Mucosa of stomach (tissue), 1 donor: ENCODE measurements at regions not wholly inside any gene's neighbourhood (a gene's known extent, or its start where the extent isn't known, plus 50 kb on each side); places are given as distances from the start of the nearest gene placed in this dataset.

ENCODE experiments used
- H3K27me3 ChIP-seq: one replicate; pipeline ENCODE4 v1.7.0; 2013; ENCODE audit warnings: mild to moderate bottlenecking, low read length; ENCODE audit not compliant: control insufficient read depth, insufficient read depth
- H3K36me3 ChIP-seq: one replicate; pipeline ENCODE4 v1.7.0; 2013; ENCODE audit warnings: low read length; ENCODE audit not compliant: control insufficient read depth, insufficient read depth
- H3K4me1 ChIP-seq: one replicate; pipeline ENCODE4 v1.7.0; 2013; ENCODE audit warnings: mild to moderate bottlenecking, low read length; ENCODE audit not compliant: control insufficient read depth, insufficient read depth
- H3K4me3 ChIP-seq: one replicate; pipeline ENCODE4 v1.7.0; 2013; ENCODE audit warnings: low read length
- H3K9ac ChIP-seq: one replicate; pipeline ENCODE4 v1.7.0; 2013; ENCODE audit warnings: mild to moderate bottlenecking, low read length, moderate library complexity
- H3K9me3 ChIP-seq: one replicate; pipeline ENCODE4 v1.7.0; 2013; ENCODE audit warnings: mild to moderate bottlenecking, low read length, moderate library complexity; ENCODE audit not compliant: control insufficient read depth
- donor health status: Pancreatic carcinoma.

DNA sequence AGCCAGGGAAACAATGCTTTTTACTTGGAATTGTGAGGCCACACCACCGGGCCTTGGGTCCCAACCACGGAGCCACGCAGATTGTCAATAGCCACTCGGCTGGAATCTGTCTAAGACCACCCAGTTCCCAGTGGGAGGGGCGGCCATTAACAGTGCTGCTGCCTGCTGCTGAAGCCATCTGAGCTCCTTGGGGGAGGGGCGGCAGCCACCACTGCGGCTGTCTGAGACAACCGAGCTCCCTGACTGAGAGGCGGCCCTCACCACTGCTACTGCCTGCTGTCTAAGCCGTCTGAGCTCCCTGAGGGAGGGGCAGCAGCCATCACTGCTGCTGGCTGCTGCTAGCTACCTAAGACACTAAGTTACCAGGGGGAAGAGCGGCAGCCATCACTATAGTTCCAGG is 64.3 kb downstream of the DMRTA2 start:
- H3K9me3 ChIP-seq = no peaks in the 10 kb centered on the region
- no peak overlapping the region for H3K4me3 ChIP-seq
- H3K36me3 ChIP-seq = no peaks in the 10 kb centered on the region
- H3K4me1 ChIP-seq = no peaks in the 10 kb centered on the region
- peaks cover 7% of the 10 kb centered on the region for H3K27me3 ChIP-seq
- no peak overlapping the region for H3K9ac ChIP-seq

DNA sequence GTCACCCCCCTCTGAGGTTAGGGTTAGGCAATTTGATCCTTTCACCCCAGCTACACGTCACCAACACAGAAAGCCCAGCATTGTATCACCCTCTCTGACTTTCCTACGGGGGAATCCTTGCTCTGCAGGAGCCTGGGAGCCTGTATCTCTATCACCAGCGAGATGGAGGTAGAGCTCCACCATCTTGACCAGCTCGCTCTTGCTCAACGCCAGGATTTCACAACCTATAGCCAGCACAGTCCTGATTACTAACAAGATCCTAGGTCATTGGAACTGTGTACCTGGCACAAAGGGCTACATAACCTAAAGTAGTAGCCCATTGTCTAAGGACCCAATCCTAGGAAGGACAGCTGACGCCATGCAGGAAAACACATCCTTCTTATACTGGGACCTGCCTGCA is 66.1 kb downstream of the DMRTA2 start:
- H3K9me3 ChIP-seq = no peaks in the 10 kb centered on the region
- H3K9ac ChIP-seq = no peak overlapping the region
- peaks cover 7% of the 10 kb centered on the region for H3K27me3 ChIP-seq
- H3K4me1 ChIP-seq = no peaks in the 10 kb centered on the region
- no peaks in the 10 kb centered on the region for H3K36me3 ChIP-seq
- H3K4me3 ChIP-seq = no peak overlapping the region

DNA sequence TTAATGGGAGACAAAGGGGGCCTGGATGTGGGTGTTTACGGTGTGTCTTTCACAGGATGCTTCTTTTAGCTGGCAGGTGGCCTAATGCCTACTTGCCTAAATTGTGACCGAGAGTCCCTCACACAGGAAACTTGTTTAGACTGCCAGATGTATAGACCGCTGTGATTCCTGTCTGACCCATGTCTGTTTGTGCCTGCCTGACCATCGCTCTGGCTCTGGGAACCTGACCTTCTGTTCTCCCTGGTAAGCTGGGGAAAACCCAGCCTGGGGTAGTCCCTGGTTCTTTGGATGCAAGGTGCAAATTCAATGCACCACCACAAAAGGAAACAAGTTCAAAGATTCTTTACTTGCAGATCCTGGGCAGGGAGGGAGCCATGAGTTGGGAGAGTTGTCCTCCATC is 68.4 kb downstream of the DMRTA2 start:
- H3K27me3 ChIP-seq = peaks cover 7% of the 10 kb centered on the region
- no peaks in the 10 kb centered on the region for H3K9me3 ChIP-seq
- no peak overlapping the region for H3K4me3 ChIP-seq
- no peaks in the 10 kb centered on the region for H3K36me3 ChIP-seq
- H3K9ac ChIP-seq = no peak overlapping the region
- H3K4me1 ChIP-seq = no peaks in the 10 kb centered on the region

DNA sequence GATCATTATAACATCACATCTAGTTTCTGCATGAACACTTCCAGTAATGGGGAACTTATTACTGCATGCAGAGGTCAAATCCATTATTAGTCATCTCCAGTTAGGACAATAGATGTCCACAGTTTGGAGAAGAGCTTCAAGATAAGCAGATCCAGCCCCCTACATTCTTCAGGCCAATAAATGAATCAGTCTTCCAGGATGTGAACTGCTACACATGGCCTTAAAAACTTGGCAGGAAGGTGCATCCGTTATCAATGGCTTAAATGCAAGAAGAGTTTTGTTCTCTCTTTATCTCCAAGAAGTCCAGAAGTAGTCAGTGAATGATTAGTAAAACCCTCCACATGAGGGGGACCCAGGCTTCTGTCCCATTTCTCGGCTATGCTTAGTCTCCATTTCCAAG is 70.8 kb downstream of the DMRTA2 start:
- H3K9ac ChIP-seq = no peak overlapping the region
- H3K27me3 ChIP-seq = peaks cover under 1% of the 10 kb centered on the region
- H3K4me3 ChIP-seq = no peak overlapping the region
- H3K9me3 ChIP-seq = no peaks in the 10 kb centered on the region
- H3K4me1 ChIP-seq = no peaks in the 10 kb centered on the region
- H3K36me3 ChIP-seq = no peaks in the 10 kb centered on the region

DNA sequence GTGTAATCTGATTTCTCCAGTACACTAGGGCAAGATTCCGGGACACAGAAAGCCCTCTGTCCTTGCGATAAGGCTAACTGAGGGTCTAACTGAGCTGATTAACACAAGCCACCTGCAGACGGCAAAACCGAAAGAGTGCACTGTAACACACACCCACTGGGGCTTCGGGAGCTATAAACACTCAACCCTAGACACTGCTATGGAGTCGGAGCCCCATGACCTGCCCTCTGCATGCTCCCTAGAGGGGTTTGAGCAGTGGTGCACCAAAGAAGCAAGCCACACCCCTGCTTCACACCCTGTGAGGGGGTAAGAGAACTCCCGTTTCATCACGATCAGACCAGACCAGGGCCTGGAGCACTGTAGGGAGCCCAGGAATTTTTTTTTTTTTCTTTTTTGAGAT is 72.4 kb downstream of the DMRTA2 start:
- Histone ChIP-seq H3K9ac (no peak overlapping the region), H3K4me1 (no peaks in the 10 kb centered on the region), H3K4me3 (no peak overlapping the region), H3K27me3 (no peaks in the 10 kb centered on the region), H3K9me3 (no peaks in the 10 kb centered on the region), H3K36me3 (no peaks in the 10 kb centered on the region)

DNA sequence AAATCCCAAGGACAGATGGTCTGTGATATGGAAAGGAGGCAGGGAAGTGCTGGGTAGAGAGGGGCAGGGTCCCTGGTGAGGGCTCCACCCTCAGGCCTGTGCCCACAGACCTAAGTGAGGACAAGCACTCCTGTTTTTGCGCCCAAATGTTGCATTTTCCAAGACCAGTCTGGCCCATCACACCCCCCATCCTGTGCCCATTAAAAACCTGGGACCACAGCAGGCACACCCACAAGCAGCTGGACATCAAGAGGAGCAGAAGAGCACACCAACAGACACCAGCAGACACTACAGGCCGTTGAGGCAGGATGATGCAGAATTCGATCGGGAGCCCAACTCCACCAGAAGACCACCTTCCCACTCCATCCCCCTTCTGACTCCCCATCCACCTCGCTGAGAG is 72.8 kb downstream of the DMRTA2 start:
- Histone ChIP-seq H3K9me3 (no peaks in the 10 kb centered on the region), H3K27me3 (no peaks in the 10 kb centered on the region), H3K36me3 (no peaks in the 10 kb centered on the region), H3K4me3 (no peak overlapping the region), H3K9ac (no peak overlapping the region), H3K4me1 (no peaks in the 10 kb centered on the region)

DNA sequence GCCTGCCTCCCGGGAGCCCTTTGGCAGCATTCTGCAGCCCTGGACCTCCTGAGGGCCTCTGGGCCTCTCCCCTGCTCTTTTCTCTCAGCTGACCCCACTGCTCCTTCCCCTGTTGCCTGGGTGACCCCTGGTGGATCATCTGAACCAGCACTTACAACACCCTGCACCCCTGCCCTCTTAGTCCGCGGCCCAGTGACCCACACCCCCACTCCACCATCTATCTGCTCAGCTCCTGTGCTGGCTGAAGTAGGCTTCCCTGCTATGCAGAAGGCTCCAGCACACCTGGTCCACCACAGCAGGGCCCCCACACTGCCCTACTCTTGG is 74.0 kb downstream of the DMRTA2 start:
- Histone ChIP-seq H3K9me3 (no peaks in the 10 kb centered on the region), H3K27me3 (no peaks in the 10 kb centered on the region), H3K9ac (no peak overlapping the region), H3K4me1 (no peaks in the 10 kb centered on the region), H3K4me3 (no peak overlapping the region), H3K36me3 (no peaks in the 10 kb centered on the region)

DNA sequence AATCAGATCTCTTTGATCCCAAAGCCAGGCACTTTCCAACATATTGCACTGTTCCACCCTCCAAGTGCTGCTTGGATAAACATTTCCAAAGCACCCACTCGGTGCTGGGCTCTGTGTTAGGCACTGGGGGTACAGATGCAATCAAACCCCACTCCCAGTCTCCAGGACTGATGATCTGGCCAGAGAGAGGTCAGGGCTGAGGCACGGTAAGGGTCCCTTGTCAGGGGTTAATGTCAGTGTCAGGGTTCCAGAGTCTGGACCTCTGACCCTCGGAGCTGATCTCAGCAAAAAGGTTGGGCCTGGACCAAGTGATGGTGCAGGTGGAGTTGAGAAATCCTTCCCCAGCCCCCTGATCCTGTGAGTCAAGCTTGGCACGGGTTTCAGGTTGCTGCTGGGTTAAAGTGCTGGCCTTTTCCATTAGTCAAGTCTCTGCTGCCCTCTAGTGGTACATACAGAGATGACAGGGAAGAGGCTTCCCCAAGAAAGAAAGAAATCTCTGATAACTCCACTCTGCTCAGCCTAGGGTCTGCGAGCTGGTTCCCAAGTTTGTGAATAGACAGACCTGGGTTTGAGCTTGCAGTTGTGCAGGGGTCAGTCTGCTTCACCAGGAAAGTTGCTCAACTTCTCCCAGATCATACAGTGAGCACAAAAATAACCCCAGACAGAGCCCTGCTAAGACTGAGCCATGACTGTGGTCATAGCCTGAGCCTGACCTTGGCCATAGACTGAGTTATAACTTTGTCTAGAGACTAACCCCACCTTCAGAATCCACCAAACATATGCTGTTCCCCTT is 74.6 kb downstream of the DMRTA2 start:
- Histone ChIP-seq H3K9ac (no peak overlapping the region), H3K9me3 (no peaks in the 10 kb centered on the region), H3K36me3 (no peaks in the 10 kb centered on the region), H3K4me1 (no peaks in the 10 kb centered on the region), H3K4me3 (no peak overlapping the region), H3K27me3 (no peaks in the 10 kb centered on the region)

DNA sequence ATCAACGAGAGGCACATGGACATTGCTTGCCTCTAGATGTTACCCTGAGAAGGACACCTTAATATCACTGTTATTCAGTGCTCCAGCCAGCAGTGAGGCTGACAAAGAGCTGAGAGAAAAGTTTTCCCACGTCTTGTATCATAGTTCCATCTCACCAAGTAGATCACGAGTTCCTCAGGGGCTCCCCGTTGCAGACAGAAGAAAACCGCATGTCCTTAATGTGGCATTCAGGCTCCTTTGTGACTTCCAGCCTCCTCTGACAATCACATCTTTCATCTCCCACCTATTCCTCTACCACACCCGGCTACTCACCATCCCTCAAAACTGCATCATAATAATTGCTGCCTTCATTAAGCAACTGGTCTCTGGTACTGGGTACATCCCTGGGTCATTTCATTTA is 75.3 kb downstream of the DMRTA2 start:
- no peak overlapping the region for H3K9ac ChIP-seq

DNA sequence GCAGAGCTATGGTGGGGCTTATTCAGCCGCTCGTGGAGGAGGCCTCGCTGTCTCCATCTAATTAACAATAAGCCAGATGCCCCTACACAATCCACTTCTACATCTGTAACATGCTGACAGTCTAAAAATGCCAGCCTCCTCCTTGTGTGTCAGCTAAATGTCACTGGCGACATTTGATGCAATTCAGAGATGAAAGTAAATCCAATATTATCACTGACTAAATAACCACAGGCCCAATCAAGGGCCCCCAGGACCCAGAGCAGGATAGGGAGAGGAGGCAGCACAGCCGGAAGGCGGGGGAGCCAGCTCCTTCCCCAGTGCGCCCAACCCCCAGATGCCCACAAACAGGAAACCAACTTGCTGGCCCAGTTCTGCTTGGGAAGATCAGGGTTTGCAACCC is 76.6 kb downstream of the DMRTA2 start:
- H3K36me3 ChIP-seq = no peaks in the 10 kb centered on the region
- no peak overlapping the region for H3K4me3 ChIP-seq
- no peaks in the 10 kb centered on the region for H3K9me3 ChIP-seq
- no peak overlapping the region for H3K9ac ChIP-seq
- H3K27me3 ChIP-seq = no peaks in the 10 kb centered on the region
- H3K4me1 ChIP-seq = no peaks in the 10 kb centered on the region

More for the DNA sequence above, 75.3 kb downstream of the DMRTA2 start:
- H3K27me3 ChIP-seq = no peaks in the 10 kb centered on the region
- no peaks in the 10 kb centered on the region for H3K36me3 ChIP-seq
- no peaks in the 10 kb centered on the region for H3K9me3 ChIP-seq
- no peaks in the 10 kb centered on the region for H3K4me1 ChIP-seq
- no peak overlapping the region for H3K4me3 ChIP-seq

DNA sequence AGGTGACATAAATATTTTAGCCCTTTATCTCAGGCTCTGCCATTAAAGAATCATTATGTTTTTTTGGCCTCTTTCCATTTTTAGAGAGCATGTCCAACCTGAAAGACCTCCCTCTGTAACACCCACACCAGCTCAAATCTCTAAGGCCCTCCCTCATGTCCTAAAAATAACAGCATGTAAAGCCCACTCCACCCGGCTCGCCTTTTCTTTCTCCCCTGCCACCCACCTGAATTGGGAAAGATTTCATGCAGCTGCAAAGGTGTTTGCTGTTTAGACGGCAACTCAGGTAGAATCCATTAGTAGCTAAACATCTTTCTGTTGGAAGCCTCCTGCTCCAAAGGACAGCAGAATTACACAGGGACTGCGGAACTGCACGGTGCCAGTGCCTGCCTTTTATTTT is 79.9 kb downstream of the DMRTA2 start:
- no peaks in the 10 kb centered on the region for H3K27me3 ChIP-seq

DNA sequence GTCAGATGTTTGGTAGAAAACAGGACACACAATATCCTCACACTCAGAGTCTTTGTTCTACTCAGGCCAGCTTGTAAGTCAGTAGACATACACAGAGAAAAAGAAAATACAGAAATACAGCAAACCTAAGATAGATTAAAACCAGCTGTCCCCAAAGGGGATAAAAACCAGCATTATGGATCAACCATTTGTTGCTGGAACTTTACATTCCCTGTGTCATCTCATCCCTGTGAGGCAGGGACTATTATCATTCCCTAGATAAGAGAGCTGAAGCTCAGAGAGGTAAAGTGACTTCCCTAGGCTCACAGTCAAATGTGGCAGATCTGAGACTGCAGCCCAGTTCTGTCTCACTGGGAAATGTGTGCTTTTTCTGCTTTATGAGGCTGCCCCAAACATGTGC is 80.7 kb downstream of the DMRTA2 start:
- no peak overlapping the region for H3K9ac ChIP-seq
- H3K4me3 ChIP-seq = no peak overlapping the region
- no peaks in the 10 kb centered on the region for H3K27me3 ChIP-seq
- no peaks in the 10 kb centered on the region for H3K36me3 ChIP-seq
- no peaks in the 10 kb centered on the region for H3K9me3 ChIP-seq
- no peaks in the 10 kb centered on the region for H3K4me1 ChIP-seq

More for the DNA sequence above, 79.9 kb downstream of the DMRTA2 start:
- Histone ChIP-seq H3K9me3 (no peaks in the 10 kb centered on the region), H3K9ac (no peak overlapping the region), H3K4me1 (no peaks in the 10 kb centered on the region), H3K36me3 (no peaks in the 10 kb centered on the region), H3K4me3 (no peak overlapping the region)

DNA sequence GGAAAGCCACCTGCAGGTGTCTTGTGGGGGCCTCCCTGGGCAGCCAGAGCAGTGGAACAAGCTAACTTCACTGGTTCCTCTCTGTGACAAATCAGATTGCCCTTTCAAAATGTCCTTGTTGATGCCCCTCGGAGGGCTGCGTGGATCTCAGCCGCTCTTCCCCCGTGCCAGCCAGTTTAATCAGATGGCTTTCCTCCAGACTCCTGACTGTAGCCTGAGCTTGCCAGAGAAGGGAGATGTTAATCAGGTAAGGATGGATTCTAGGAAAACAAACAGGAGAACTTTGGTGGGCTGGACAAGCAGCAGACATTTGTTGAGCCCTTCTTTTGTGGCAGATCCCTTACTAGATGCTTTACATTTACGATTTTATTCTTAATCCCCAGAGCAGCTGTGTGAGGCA is 88.2 kb downstream of the DMRTA2 start:
- no peak overlapping the region for H3K4me3 ChIP-seq
- H3K27me3 ChIP-seq = peaks cover 32% of the 10 kb centered on the region
- peaks cover 10% of the 10 kb centered on the region for H3K4me1 ChIP-seq
- H3K36me3 ChIP-seq = no peaks in the 10 kb centered on the region
- no peak overlapping the region for H3K9ac ChIP-seq
- H3K9me3 ChIP-seq = no peaks in the 10 kb centered on the region
